LHCN-M2 (cell line): ENCODE measurements at regions not wholly inside any gene's neighbourhood (a gene's known extent, or its start where the extent isn't known, plus 50 kb on each side); places are given as distances from the start of the nearest gene placed in this dataset.

Source experiments
- DNase-seq: peaks from one replicate; pipeline ENCODE4 v3.0.0-alpha.2; 2012; ENCODE audit warnings: low read depth

DNA sequence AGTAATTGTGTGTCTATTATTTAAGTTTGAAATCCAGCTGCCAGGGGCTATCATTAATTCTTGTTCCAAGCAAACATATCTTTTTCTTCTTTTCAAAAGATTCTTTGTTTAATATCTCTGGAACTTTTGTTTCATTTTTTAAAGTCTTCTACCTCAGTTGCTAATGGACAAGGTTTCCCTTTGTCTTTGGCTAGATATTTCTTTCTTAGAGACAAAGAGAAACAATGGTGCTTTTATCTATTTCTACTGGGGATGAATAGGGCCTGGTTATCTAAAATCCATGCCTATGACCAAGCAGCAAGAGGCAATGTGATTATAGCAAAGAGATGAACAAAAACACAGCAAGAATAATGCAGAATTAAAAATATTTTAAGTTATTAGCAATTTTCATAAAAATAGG, 661.3 kb upstream of the KLF12 start:
- no peak for DNase-seq

DNA sequence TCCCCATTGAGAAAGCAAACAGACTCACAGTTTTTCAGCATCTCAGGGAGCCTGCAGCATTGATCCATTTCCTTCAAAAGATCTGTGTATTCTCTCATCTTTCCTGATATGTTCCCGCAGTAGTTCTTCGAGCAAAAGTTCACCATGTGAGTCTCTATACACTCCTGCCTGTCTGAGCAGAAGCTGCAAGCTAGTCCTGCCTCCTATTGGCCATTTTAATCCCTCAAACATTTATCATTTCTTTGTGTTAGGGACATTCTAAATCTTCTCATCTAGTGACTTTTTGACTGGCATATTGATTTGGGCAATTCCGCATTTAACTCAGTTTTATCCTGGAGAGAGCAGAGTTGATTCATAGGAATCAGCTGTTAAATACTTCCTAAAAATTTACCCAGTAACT, 660.4 kb upstream of the KLF12 start:
- peak; percentile 28 for DNase-seq

DNA sequence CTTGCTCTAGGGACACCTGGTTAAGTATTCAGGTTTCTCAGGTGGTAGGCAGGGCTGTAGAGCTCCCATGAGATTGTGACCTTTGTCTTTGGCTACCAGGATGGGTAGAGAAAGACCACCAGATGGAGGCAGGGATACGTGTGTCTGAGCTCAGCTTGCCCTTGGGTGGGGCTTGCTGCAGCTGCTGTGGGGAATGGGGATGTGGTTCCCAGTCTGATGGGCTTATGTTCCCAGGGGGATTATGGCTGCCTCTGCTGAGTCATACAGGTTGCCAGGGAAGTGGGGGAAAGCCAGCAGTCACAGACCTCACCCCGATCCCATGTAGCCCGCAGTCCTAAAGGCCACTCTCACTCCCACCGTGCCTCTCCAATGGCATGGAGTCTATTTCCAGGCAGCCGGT, 659.9 kb upstream of the KLF12 start:
- peak; percentile 84 for DNase-seq

DNA sequence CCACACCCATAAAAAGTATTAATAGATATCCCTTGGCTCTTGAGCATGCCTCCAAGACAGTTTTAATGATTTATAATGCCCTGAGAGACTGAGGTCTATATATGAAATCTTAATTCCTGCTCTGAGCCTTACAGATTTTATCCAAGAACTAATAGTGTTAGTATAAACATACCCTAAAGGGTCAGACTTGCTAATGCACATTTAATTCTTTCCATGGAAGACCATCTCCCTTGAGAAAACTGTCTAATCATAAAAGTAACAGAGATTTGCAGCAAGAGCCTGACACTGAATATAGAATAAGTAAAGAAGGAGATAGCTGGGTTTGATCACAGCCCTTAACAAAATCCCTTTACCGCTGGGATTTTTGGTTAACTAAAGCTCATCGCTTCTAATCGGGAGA, 650.8 kb upstream of the KLF12 start:
- no peak for DNase-seq

DNA sequence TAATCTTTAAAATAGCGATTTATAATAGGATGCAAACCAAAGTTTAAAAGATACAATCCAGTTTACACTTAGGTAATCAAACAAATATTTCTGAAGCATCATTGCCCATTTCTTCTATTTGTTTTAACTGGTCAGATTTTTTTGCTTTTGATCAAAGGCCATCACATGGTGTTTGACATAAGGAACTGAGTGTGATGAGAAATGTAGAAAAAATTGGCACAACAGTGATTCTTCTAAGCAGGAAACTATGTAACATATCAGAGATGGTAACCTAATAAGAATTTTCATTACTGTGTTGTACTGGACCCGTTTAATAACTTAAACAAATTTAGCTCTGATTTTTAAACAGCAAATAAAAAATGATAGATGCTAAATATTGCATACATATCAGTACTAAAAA, 644.7 kb upstream of the KLF12 start:
- no peak for DNase-seq

DNA sequence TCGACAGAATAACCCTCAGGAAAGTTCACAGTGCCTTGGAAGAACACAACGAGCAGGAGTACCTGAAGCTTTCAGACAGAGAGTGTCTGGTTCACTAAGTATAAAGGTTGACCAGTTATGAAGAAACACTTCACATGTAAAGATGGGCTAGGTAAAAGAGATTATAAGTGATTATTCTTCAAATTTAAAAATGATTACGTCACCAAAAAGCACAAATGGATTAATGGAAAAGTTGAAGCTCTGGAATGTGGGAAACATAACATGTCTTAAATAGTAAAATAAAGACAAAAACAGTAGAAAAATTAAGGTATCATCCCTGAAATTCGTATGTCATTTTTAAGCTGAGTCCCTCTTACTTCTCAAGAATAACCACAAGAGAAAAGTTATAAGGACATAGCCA, 643.9 kb upstream of the KLF12 start:
- no peak for DNase-seq

DNA sequence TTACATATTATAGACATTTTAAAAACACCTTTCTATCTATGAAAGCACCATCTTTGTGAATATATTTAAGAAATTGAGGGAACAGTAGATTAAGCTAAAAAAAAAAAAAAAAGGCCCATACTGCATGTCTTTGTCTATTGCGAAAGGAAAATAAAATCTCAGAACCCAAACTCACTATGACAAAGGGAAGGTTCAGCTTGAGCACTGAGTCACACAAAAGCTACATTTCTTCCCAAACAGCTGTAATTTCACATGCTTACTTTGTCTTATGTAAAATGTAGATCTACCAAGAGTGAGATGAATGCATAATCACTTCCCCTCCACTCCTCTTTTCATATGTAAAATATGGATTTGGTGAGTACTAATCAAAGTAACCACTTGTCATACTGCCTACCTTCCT, 640.1 kb upstream of the KLF12 start:
- DNase-seq: peak; percentile 75

DNA sequence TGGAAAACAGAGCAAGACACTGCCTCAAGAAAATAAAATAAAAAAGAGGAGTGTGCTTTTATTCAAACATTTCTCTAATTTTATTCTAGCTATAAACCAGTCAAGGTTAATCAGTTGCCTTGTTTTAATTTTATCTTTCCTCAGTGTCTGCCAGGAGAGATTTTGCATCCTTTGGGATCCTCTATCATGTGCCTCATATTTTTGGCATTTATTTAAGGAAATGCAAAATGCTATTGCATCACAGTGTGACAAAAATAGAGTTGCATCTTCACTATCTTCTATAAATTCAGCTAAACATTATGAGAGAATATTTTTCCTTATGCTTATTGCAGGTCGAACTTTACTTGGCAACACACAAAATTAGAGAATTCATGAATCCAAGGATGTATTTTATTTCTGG, 639.0 kb upstream of the KLF12 start:
- DNase-seq: no peak

DNA sequence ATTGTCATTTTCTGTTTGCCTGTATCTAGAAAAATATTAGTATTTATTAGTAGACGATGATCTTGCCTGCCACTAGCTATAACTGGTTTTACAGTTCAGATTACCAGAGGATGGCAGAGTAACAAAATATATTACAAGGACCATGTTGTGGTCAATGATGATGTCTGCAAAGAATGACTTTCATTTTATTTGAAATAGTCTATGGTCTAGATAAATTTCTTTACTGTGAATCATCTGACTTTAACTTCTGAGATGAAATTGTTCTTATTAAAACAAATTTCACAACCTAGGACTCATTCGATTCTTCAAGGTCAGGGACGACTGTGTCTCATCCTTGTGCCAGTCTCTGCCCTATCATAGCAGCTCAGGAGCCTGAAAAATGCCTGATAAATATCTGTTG, 637.8 kb upstream of the KLF12 start:
- peak; percentile 92 for DNase-seq

DNA sequence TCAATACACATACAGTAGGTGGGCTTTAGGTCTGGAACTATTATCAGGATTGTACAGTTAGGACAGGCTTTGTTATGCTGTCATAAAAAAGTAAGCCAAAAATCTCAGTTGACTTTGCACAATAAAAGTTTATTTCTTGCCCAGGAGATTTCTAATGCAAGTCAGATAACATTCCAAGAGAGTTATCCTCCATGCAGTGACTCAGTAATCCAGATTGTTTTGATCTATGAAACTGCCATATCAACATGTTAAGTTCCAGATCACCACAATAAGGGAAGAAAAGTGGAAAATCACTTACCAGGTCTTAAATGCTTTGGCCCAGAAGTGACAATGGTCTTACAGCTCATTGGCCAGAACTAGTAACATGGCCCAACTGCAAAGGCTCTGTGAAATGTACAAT, 636.2 kb upstream of the KLF12 start:
- DNase-seq: peak; percentile 88

DNA sequence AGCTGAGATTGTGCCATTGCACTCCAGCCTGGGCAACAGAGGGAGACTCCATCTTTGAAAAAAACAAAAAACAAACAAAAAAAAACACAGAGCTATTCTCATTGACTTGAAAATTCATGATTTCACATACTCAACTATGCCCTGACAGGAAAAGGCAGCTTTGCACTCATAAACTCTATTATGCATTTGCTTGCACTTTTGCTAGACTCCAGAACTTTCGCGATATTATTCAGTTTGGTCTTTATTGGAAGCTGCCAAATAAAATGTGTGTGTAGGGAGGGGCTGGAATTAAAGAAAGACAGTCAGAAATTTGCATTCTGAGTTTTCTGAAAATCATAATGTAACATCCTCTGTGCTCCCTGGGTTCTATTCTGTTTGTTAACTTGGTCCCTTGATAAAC, 635.1 kb upstream of the KLF12 start:
- DNase-seq: no peak

DNA sequence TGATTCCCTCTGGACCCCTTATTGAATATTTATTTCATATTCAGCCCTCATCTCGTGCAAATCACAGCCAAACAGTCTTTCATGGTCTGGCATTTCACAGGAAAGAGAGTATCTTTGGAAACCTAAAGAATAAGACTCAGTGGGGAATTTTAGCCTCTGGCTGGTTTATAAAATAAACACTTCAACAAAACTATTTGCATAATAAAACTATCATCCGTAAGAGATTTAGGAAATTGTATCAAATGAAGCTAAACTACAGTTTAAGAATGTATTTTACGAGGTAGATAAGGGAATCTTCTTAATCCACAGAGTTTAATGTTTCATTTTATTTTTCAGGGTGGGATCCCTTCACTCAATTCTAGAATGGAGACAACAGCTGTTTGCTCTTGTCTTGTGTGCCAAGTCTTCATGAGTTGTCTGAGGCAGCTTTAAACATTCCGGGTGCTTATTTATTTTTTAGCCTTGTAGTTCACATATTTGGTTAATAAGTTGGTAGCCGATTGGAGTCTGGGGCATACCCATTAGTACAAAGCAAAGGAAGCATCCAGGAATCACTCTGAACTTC, 634.4 kb upstream of the KLF12 start:
- DNase-seq: peak; percentile 74

DNA sequence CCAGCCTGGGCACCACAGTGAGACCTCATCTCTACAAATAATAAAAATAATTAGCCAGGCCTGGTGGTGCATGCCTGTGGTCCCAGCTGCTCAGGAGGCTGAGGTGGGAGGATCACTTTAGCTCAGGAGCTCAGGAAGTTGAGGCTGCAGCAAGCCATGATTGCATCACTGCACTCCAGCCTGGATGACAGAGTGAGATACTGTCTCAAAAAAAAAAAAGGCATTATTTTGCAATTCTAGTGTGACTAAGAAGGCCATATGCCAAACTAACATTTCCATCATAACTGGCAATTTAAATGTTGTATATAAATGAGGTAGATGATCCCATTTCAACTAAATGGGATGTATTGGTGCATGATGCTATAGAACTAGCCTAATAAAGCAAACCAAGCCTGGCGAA, 632.8 kb upstream of the KLF12 start:
- peak; percentile 69 for DNase-seq

DNA sequence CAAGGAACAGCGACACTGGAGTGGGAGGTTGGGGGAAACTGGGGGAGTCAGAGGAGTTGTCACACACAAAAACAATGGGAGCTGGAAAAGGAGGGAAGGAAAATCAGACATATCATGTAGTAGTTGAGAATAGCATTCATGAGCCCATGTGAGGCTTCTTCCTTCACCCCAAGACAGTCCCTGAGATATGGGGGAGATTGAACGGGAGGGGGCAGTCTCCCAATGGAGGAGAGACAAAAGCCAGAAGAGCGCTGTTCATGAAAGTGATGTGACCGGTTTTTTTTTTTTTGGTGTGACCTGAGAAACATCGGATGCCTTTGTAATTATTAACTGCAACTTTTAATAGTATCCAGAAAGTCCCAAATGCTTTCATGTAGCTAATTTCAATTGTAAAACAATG, 631.8 kb upstream of the KLF12 start:
- no peak for DNase-seq

DNA sequence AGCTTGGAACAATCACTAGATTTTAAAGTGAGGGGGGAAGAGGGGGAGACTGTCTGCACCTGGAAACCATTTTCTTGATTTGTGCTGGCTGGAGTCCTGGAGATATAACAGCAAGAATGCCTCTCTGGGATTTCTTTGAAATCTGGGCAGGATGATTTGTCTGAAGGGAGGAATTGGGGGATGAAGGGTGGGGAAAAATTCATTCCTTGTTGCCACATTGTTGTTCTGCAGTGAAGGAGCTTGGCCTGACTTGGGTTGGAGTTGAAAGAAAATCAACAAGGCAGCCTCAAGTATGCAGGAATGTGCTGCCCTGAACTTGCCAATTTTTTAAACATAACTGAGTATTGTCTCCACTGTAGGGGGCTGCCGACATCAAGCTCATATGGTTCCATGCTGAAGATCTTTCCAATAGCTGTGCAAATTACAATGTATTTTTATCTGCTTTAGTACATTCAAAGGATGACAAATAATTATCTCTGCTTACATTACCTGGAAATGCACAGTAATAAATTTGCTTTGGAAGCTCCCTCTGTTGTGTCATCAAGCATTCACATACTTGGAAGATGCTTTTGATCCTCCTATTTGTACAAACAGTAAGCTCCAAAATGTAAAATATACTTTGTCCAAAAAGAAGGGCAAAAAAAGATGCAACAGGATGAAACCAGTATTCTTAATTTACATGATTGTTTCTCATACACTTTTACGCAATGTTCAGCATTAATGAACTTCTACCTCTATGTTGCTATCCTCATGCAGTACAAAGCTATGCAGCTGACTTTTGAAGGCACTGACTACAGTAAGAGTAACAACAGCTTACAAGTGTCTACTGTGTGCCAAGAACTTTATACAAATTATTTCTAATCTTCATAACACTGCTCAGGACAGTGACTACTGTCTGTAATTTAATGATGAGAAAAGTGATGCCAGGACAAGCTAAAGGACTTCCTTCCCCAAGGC, 627.9 kb upstream of the KLF12 start:
- no peak for DNase-seq

DNA sequence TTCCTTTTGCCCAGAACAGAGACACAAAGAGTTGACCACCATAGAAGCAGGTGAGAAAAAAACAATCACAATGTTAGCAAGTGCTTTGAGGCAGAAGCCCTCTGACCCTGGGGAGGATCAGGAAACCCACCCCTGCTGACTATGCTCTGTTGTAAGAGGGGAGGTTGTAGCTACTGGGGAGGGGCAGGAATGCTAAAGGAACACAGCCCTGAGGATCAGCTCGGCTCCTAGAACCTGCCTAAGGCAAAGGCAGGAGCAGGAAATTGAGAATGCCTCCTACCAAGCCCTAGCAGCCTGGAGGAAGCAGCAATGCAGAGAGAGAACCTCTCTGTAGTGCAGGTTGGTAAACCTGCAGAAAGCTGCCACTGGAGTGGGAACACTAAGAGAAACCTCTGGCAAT, 624.0 kb upstream of the KLF12 start:
- DNase-seq: no peak

DNA sequence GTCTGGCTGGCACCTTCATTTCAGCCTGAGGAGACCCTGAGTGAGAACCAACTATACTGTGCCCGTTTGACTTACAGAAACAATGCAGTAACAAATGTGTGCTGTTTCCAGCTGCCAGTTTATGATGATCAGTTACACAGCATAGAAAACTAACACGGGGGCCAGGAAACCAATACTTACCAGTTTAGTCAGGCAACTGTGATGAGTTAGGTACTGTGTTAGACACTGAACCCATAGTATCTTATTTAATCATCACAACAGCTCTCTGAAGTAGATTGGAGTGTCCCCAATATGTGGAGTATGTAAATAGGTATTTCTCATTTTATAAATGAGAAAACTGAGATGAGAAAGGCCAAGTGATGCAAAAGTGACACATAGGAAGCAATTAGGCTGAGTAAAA, 620.9 kb upstream of the KLF12 start:
- no peak for DNase-seq

DNA sequence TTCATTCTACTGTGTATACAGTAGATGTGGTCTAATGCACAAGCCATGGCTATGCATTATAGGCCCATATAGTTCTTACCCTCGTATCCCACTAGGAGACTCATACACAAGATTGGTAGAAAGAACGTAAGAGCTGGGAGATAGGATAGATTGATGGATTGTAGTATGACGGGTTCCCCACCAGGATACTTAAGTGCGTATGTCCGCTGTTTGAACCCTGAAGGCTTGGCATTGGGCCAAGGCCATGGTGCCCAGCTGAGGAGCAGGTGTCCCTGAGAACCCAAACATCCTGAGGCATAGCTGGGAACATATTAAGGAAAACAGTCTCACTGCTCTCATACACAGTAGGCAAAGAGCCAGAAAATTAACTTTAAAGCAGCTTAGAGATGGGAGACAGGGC, 617.5 kb upstream of the KLF12 start:
- no peak for DNase-seq

DNA sequence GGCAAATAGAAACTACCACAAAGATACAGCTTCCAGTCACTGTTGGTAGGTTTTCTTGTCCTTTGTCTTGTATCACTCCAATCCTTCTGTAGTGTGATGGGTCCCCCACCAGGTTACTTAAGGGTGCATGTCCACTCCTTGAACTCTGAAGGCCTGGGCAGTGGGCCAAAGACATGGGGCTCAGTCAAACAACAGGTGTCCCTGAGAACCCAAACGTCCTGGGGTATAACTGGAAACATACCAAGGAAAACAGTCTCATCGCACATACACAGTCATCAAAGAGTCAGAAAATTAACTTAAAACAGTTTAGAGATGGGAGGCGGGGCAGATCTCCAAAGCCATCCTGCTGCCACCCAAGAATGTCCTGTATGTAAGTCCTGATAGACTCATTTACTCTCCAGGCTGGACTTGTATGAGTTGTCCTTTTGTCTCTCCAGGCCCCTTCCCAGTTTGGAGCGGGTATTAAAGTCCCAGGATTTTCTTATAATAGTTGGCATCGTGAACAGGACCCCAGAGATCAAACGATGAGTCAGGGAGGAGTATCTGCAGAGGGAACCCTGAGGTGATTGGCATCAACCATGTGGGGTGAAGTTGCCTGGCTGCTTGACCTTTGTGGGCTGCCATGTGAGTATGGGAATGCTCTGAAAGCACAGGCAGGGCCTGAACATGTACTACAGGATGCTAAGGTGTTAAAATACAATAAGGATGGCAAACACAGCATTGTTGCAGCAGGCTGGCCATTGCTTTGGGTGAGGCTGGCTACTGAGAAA, 613.2 kb upstream of the KLF12 start:
- peak; percentile 92 for DNase-seq

DNA sequence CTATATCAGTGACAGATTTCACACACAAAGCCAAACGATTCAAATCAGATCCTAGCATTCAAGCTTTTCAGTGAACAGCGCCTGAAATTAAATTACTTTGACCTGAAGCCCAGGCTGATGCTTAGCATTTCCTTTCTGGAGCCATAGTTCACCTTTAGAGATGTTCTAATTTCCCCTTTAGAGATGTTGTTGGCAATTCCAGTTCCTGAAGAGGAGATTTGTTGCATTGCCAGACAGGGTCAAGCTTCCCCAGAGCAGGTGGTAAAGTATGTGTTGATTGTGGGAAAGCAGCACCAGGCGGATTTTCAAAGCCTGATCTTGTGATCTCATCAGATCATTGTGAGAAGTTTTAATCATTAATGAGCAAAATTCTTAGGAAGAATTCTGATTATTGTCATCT, 609.8 kb upstream of the KLF12 start:
- DNase-seq: no peak

DNA sequence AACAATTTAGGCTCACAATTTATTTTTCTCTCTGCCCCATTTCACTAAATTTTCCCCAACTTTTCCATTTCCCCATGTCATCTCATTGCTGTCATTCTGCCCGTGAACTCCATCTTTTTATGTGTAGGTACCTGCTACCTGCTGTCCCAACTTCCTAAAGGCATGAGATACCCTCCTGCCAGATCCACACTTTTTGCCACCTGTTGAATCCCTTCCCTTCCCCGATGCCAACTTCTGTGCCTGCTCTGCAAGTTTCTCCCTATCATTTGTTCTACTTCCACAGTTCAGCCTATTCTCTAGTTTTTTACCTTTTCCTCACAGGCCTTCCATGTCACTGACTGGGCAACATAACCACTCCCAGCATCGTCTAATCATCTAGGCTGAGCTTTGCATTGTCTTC, 607.5 kb upstream of the KLF12 start:
- DNase-seq: no peak

DNA sequence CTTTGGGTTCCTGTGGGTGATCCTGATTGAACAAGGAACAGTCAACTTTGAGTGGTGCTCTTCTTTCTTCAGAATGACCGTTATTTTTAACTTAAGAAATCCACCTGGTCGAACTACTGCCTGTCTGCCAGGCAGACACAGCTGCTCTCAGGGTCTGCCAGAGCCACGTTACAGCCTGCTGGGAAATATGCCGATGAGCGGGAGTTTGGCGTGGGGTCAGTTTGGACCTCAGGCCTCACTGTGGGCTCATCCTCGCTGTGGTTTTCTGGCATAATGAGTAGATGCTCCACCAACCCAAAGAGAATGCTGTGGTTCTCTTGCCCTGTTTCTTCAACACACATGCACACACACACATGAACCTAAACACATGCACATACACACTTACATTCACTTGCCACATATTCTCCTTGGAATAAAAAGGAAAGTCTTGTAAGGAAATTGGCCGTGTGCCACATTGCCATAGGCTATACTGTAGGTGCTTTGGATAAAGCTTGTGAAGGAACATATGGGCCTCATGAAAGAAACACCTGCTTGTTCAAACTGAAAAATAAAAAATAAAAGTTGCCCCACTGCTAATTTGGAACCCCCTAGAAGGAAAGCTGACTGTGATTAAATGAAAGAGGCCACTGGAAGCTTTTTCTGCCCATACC, 598.7 kb upstream of the KLF12 start:
- no peak for DNase-seq
